ENCODE measurements at regions not wholly inside any gene's neighbourhood (a gene's known extent, or its start where the extent isn't known, plus 50 kb on each side); places are given as distances from the start of the nearest gene placed in this dataset.
A peak's percentile ranks its signal among the peaks of the same experiment; 100 is the strongest.

DNA sequence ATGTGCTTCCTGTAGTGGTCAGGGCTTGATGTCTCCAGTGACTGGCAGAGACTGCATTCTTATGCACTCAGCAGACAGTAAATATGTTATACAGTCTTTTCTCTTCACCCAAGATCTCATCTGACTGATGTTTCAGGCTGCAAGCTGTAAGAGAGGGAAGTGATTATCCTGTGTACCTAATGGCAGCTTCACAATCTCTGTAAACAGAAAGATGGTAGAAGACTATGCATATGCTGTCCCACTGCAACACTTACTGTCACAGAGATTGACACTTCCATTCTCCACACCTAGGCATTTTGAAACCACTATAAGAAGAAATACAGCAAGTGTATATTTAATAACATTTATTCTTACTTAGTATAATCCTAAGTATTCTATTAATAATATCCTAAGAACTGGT lies 97.6 kb upstream of the ANXA1 start:
- Histone ChIP-seq H3K4me2 (ENCODE audit: low read depth, low read length, poor library complexity, severe bottlenecking) (peak overlapping the region; percentile 50), H3K36me3 (ENCODE audit: insufficient read depth, low read length) (no peaks in the 10 kb centered on the region), H3K4me3 (ENCODE audit: low read length, poor library complexity, severe bottlenecking) (no peak overlapping the region), H3K9me3 (ENCODE audit: insufficient read depth, low read depth, low read length) (no peaks in the 10 kb centered on the region), H3F3A (ENCODE audit: low read depth) (no peaks in the 10 kb centered on the region), H4K20me1 (ENCODE audit: insufficient read depth, low read length, poor library complexity, severe bottlenecking) (no peaks in the 10 kb centered on the region), H3K9me2 (replicated peaks; ENCODE audit: low read depth, low read length) (no peaks in the 10 kb centered on the region), H3K27me3 (ENCODE audit: insufficient read depth, low read length, poor library complexity, severe bottlenecking) (no peaks in the 10 kb centered on the region), H3K79me2 (ENCODE audit: insufficient read depth, low read length) (no peaks in the 10 kb centered on the region), H3K9ac (ENCODE audit: low read depth, low read length, poor library complexity, severe bottlenecking) (no peak overlapping the region), H3K4me1 (ENCODE audit: insufficient read depth, low read length, poor library complexity, severe bottlenecking) (peaks cover 18% of the 10 kb centered on the region), H2AFZ (ENCODE audit: low read length) (no peak overlapping the region)
- TF ChIP-seq EZH2phosphoT487 (IDR thresholded peaks at IDR 0.05; ENCODE audit: borderline replicate concordance) = no peak
- TF ChIP-seq, protein P1, sequence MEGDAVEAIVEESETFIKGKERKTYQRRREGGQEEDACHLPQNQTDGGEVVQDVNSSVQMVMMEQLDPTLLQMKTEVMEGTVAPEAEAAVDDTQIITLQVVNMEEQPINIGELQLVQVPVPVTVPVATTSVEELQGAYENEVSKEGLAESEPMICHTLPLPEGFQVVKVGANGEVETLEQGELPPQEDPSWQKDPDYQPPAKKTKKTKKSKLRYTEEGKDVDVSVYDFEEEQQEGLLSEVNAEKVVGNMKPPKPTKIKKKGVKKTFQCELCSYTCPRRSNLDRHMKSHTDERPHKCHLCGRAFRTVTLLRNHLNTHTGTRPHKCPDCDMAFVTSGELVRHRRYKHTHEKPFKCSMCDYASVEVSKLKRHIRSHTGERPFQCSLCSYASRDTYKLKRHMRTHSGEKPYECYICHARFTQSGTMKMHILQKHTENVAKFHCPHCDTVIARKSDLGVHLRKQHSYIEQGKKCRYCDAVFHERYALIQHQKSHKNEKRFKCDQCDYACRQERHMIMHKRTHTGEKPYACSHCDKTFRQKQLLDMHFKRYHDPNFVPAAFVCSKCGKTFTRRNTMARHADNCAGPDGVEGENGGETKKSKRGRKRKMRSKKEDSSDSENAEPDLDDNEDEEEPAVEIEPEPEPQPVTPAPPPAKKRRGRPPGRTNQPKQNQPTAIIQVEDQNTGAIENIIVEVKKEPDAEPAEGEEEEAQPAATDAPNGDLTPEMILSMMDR (conservative IDR thresholded peaks at IDR 0.05; ENCODE audit: low read length) = no peak

DNA sequence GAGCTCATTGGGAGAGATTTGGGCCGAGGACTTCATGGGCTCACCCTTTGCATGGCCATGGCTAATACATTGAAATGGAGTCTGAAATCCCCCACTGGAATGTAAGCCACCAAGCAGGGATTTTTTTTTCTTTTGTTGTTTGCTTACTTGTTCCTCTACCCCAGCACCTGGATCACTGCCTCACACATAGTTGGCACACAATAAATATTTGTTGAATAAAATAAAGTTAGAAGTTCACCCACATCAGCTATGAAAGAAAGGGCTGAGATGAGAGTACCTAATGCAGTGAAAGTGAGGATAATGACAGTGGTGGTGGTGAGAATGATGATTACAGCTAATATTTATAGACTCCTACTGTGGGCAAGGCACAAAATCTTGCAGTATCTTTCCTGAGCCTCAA lies 98.1 kb upstream of the ANXA1 start:
- no peaks in the 10 kb centered on the region for H3K79me2 ChIP-seq (ENCODE audit: insufficient read depth, low read length)
- no peaks in the 10 kb centered on the region for H3F3A ChIP-seq (ENCODE audit: low read depth)
- peaks cover 18% of the 10 kb centered on the region for H3K4me1 ChIP-seq (ENCODE audit: insufficient read depth, low read length, poor library complexity, severe bottlenecking)
- H3K27me3 ChIP-seq (ENCODE audit: insufficient read depth, low read length, poor library complexity, severe bottlenecking) = no peaks in the 10 kb centered on the region
- no peaks in the 10 kb centered on the region for H4K20me1 ChIP-seq (ENCODE audit: insufficient read depth, low read length, poor library complexity, severe bottlenecking)
- H3K36me3 ChIP-seq (ENCODE audit: insufficient read depth, low read length) = no peaks in the 10 kb centered on the region
- H3K9me2 ChIP-seq (replicated peaks; ENCODE audit: low read depth, low read length) = no peaks in the 10 kb centered on the region
- H3K4me2 ChIP-seq (ENCODE audit: low read depth, low read length, poor library complexity, severe bottlenecking) = peak overlapping the region; percentile 50
- H3K4me3 ChIP-seq (ENCODE audit: low read length, poor library complexity, severe bottlenecking) = no peak overlapping the region
- no peak overlapping the region for H2AFZ ChIP-seq (ENCODE audit: low read length)
- no peaks in the 10 kb centered on the region for H3K9me3 ChIP-seq (ENCODE audit: insufficient read depth, low read depth, low read length)
- TF ChIP-seq EZH2phosphoT487 (IDR thresholded peaks at IDR 0.05; ENCODE audit: borderline replicate concordance) = no peak
- TF ChIP-seq, protein P1 (conservative IDR thresholded peaks at IDR 0.05; ENCODE audit: low read length) = no peak
- no peak overlapping the region for H3K9ac ChIP-seq (ENCODE audit: low read depth, low read length, poor library complexity, severe bottlenecking)

DNA sequence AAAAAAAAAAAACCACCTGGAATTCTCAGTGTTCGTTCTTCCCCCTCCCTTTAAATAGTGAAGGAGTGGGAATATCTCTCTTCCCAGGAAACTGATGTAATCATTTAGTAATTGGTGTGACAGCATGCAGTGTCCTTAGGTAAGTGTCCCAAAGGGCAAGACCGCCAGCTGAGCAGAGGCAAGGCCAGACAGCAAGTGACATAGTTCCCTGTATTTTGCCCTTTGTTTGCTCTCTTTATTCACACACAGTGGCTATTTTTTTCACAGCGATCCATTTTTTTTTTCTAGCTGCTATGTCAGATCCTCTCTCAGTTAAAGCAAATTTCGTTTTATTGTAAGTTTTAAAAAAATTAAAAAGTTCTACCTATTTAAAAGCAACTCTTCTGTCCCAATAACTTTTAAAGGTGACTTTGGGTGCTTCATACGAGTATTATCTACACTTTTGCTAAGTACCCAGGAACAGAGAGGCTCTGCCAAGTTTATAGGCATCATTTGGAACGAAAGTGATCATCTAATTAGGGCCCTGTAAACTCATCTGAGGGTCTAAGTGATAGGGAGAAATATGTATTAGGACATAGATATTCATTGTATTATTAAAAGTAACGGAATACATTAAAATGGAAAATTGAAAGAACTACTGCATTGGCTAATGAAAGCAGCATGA lies 98.2 kb upstream of the ALDH1A1 start:
- Histone ChIP-seq H3K4me1 (ENCODE audit: insufficient read depth, low read length, poor library complexity, severe bottlenecking) (peaks cover 18% of the 10 kb centered on the region), H3K9me2 (replicated peaks; ENCODE audit: low read depth, low read length) (no peaks in the 10 kb centered on the region), H3K9ac (ENCODE audit: low read depth, low read length, poor library complexity, severe bottlenecking) (no peak overlapping the region), H3K4me3 (ENCODE audit: low read length, poor library complexity, severe bottlenecking) (no peak overlapping the region), H3K27me3 (ENCODE audit: insufficient read depth, low read length, poor library complexity, severe bottlenecking) (no peaks in the 10 kb centered on the region), H3K36me3 (ENCODE audit: insufficient read depth, low read length) (no peaks in the 10 kb centered on the region), H3K79me2 (ENCODE audit: insufficient read depth, low read length) (no peaks in the 10 kb centered on the region), H4K20me1 (ENCODE audit: insufficient read depth, low read length, poor library complexity, severe bottlenecking) (no peaks in the 10 kb centered on the region), H3K9me3 (ENCODE audit: insufficient read depth, low read depth, low read length) (no peaks in the 10 kb centered on the region), H2AFZ (ENCODE audit: low read length) (no peak overlapping the region), H3F3A (ENCODE audit: low read depth) (no peaks in the 10 kb centered on the region), H3K4me2 (ENCODE audit: low read depth, low read length, poor library complexity, severe bottlenecking) (no peak overlapping the region)
- no peak for TF ChIP-seq EZH2phosphoT487 (IDR thresholded peaks at IDR 0.05; ENCODE audit: borderline replicate concordance)
- TF ChIP-seq, protein P1 (conservative IDR thresholded peaks at IDR 0.05; ENCODE audit: low read length) = no peak

Data from Loucy (cell line).